ENCODE measurements at regions not wholly inside any gene's neighbourhood (a gene's known extent, or its start where the extent isn't known, plus 50 kb on each side); places are given as distances from the start of the nearest gene placed in this dataset.
"Not testable (repeated sequence)": the region's sequence is repeated elsewhere in the genome, so short reads cannot be mapped to it uniquely, and the experiment has no call there.

DNA sequence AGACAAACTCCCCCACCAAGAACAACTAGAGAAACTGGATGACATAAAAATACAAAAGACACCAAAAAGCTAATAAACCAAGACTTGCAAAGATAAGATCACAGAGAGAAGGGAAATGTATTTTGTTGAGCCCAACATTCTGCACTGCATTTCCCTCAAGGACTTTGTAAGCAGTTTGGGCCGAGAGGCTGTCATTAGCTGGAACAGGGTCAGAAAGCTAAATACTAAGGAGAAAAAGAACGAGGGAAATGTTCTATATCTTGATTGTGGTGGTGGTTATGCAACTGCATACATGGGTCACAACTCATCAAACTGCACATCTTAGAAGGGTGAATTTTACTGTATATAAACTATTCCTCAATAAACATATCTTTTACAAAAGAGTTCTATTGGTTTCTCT lies 315.0 kb downstream of the IPMK start:
- DNase-seq = no peak

- DNase-seq = no peak
These were observed 317.2 kb downstream of the IPMK start for GRCh38 chr10:57950442-57950974.

DNA sequence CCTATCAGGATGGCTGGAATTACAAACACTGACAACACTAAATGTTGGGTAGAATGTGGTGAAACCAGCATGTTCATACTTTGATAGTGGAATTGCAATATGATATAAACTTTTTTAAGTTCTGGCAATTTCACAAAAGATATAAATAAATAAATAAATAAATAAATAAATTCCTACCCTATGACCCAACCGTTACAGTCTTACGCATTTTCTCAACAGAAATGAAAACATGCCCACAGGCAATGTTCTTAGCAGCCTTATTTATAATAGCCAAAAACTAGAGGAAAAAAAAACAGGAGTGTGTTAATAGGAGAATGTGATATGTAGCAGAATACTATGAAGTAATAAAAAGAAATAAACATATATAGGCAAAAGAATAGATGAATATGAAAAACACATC lies 318.9 kb downstream of the IPMK start:
- DNase-seq = no peak

DNA sequence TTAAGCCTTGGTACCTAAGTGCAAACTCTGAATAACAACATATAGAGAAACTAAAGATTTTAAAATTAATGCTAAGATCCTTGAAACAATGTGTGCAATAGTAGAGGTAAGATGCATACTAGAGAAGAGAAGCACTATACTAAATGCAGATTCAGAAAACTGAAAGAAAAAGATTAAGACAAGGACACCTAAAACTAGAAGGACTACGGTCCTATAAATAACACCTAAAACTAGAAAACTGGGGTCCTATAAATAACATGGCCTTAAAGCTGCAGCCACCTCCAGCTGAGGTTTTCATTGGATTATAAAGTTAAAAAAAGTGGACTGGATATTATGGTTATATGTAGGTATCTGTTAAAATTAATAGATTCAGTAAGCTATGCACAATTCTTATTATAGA lies 320.9 kb downstream of the IPMK start:
- DNase-seq = no peak

GRCh38 chr10:57943701-57944100 lies 324.0 kb downstream of the IPMK start:
- DNase-seq = no peak

DNA sequence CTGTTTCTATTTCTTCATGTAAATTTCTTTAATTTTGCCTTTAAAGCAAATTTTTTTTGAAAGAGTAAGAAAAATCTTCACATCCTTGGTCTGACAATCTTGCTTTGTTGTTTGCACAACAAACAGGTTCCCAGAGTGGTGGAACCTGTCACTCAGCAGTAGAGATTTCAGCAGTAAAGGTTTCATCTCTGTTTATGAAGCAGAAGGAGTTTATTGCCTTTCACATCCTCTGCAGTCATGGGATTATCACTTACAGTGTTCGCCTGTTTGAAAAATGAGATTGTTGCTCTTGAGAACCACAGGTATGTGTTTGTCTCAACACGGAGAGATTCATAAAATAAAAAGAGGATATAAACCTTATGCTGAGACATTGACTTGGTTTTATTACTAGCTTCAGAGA lies 342.6 kb downstream of the IPMK start:
- no peak for DNase-seq

GRCh38 chr10:57921140-57921539 lies 346.6 kb downstream of the IPMK start:
- no peak for DNase-seq

- no peak for DNase-seq
These were observed 347.8 kb downstream of the IPMK start for GRCh38 chr10:57919864-57920263.

DNA sequence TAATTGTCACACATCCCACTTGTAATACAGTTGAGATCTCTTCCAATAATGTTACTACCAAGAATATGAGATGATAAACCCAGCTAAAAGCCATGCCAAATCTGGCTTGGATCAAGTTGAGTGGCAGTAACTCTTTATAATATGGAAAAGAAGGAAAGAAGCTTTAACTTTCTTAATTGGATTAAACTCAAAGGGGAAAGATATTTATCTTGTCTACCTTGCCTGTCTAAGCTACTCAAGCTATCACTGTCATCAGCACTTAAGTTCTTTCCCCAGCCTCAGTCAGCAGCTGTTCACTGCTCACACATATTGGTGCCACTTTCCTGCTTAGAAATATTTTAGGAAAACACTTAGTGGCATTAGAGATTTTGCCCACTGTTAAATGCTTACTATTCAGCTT lies 350.7 kb downstream of the IPMK start:
- peak; percentile 1 for DNase-seq

DNA sequence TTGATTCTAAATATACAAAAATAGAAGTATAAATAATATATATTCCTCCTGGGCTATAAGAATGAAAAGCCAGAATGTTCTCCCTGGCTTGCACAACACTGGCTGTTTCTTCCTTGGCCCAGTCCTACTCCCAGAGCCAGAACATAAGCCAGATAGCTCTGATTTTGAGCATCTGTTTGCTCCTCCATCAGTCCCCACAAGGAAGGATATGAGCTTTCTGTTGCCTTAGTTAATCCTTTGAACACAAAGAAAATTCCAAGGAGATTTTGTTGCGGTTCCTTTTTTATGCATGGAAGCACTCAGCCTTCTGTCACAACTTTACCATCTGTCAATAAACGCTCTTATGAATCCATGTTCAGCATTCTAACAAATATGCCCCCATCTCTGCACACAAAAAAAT lies 361.8 kb downstream of the IPMK start:
- DNase-seq = peak; percentile 78

GRCh38 chr10:57905010-57905409 lies 362.7 kb downstream of the IPMK start:
- no peak for DNase-seq

DNA sequence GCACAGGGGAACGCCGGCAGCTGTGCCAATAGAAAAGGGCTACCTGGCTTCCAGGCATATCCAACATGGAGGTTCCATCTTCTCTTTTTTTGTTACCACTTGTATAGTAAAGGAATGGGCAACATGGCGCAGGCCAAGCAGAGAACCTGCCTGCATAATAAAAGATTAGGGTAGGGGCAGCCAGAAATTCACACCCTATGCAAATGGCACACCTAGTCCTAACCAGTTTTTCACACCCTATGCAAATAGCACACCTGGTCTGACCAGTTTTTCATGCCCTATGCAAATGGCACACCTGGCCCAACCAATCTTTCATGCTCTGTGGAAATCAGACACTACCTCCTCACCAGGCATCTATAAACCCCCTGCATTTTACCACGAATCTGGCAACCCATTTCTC lies 369.5 kb downstream of the IPMK start:
- no peak for DNase-seq

DNA sequence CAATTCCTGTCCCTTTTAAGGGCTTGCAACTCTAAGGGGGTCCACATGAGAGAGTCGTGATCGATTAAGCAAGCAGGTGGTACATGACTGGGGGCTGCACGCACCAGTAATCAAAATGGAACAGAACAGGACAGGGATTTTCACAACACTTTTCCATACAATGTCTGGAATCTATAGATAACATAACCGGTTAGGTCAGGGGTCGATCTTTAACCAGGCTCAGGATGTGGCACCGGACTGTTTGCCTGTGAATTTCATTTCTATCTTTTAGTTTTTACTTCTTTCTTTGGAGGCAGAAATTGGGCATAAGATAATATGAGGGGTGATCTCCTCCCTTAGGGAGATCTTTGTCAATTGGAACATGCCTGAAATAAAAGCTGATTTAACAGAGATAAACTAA lies 370.1 kb downstream of the IPMK start:
- DNase-seq = no peak

DNA sequence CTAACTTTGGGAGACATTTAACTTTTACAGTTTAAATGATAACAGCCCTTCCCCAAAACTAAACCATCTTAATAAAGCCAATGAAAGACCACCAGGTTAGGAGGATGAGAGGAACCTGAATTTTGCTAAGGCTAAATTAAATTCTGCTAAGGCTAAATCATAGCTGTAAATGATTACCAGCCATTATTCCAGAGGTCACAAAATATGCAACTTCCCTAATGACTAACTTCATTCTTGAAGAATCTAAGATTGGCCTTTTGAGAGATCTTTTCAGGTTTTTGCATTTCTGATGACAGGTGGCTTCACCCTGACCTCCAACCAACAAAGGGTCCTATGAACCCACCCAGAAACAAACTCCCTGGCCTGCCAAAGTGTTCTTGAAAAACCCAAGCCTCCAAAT lies 373.3 kb downstream of the IPMK start:
- no peak for DNase-seq

DNA sequence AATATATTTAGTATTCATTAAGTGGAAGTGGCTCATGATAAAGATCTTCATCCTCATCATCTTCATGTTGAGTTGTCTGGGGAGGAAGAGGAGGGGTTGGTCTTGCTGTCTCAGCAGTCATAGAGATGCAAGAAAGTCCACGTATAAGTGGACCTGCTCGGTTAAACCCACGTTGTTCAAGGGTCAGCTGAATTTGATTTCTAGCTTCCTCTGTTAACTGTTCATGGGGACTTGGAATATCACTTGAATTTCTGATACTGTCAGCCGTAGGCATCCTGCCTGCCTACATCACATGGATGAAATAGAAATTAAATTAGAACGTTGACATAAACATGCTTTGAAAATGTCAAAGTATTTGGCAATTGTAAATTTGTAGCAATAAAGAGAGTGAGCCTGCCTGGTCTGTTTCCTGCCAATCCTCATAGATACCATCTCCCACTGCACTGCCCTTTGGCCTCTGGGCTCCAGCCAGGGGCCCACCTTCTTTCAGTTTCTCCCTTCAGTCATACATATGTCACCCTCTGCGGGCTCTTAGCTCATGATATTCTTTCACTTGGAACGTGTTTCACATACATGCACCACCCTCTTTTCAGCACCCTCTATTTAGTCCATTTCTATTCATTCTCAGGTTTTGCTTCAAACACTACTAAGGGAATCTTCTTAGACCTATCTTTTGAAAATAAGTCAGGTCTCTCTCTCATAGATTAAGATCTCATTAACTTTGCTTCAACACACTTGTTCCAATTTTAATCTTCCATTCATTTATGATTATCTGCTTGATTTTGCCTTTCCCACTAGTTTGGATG lies 376.3 kb downstream of the IPMK start:
- DNase-seq = no peak

DNA sequence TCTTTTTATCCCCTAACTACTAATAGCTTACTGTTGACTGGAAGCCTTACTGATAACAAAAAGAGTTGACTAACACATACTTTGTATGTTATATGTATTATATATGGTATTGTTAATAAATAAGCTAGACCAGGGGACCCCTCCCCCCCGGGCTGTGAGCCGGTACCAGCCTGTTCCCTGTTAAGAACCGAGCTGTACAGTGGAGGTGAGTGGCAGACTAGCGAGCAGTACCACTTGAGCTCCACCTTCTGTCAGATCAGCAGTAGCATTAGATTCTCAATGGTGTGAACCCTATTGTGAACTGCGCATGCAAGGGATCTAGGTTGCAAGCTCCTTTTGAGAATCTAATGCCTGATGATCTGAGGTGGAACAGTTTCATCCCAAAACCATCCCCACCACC lies 377.0 kb downstream of the IPMK start:
- no peak for DNase-seq

DNA sequence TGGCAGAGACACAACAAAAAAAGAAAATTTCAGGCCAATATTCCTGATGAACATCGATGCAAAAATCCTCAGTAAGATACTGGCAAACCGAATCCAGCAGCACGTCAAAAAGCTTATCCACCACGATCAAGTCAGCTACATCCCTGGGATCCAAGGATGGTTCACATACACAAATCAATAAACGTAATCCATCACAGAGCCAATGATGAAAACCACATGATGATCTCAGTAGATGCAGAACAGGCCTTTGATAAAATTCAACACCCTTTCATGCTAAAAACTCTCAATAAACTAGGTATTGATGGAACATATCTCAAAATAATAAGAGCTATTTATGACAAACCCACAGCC lies 382.1 kb downstream of the IPMK start:
- not testable (repeated sequence) for DNase-seq

- DNase-seq = no peak
These were observed 382.6 kb downstream of the IPMK start for GRCh38 chr10:57884965-57885617.

DNA sequence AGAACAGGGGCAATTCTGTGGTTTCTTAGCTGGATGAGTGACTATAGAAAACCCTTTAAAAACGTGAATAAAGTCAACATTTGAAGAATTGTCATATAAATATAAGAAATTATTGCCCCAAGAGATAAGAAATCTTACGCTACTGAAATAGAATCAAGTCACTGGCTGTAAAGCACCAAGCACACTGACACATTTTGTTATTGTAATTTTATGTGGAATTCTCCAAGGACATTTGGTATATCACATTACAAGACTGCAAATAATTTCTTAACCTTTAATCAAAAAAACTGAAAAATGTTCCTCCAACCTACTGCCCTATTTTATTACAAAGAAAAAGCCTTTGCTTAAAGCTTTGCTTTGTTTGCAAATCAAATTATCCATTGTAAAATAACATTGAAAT lies 383.3 kb downstream of the IPMK start:
- no peak for DNase-seq

DNA sequence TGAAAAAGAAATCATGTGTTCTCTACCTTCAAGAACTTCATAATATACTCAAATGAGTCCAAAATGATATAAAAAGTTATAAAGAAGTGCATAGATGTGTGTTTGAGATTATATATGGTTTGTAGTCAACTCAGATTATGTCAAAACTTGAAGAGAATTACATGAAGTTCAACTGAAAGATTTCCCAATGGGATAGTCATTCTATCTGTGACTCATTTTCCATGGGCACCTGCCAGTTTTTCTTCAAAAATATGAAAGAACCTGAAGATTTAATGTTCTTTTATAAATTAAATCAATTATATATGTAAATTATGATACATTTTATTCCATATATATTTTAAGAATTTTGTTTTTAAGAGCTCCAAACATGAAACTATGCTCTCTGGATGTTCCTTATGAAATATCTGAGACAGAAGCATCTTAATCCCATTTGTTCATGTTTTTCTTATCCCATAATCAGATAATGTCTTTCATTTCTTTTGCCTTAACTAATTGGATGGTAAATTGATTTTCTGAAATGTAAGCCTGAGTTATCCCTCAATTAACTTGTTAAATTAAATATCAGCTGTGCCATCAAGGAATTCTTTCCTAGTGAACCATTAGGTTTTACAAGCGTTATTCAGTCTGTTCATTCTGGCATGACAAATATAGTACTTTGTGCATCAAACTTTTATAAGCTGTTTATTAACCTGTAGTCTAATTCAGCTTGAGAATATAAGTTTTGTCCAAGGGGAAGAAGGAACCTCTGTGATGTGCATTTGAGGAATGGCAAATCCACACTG lies 387.1 kb downstream of the IPMK start:
- DNase-seq = no peak

DNA sequence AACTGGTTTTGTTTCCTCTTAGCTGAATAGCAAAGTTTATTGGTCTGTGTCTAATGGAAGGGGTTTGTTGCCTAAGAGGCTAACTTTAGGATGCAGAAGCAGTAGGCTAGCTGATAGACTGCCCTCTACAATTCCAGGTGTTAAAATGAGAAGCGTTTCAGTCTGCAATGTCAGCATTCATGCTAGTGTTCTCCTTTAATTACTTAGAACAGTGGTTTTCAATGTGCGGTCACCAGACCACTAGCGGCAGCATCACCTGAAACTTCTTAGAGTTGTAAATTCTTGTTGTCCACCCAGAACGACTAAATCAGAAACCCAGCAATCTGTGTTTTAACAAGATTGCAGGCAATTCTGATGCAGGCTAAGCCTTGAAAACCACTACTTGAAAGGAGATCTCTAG lies 392.9 kb downstream of the IPMK start:
- no peak for DNase-seq

DNA sequence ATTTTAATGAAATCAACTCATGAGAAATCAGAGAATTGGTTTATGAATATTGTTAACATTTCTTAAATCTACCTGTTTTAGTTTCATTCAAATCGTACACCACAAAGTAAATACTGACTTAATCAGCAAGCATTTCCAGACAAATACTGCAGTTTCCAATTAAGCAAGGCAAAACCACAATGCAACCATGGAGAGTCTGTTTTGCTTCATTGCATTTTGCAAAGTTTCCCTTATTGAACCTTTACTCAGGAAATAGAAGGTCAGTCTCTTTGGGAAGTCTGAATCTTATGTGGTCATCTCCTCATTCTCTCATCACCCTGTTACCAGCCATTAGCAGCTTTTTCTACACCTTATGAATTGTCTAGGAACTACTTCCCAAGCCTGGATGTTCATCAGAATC lies 400.5 kb downstream of the IPMK start:
- no peak for DNase-seq

DNA sequence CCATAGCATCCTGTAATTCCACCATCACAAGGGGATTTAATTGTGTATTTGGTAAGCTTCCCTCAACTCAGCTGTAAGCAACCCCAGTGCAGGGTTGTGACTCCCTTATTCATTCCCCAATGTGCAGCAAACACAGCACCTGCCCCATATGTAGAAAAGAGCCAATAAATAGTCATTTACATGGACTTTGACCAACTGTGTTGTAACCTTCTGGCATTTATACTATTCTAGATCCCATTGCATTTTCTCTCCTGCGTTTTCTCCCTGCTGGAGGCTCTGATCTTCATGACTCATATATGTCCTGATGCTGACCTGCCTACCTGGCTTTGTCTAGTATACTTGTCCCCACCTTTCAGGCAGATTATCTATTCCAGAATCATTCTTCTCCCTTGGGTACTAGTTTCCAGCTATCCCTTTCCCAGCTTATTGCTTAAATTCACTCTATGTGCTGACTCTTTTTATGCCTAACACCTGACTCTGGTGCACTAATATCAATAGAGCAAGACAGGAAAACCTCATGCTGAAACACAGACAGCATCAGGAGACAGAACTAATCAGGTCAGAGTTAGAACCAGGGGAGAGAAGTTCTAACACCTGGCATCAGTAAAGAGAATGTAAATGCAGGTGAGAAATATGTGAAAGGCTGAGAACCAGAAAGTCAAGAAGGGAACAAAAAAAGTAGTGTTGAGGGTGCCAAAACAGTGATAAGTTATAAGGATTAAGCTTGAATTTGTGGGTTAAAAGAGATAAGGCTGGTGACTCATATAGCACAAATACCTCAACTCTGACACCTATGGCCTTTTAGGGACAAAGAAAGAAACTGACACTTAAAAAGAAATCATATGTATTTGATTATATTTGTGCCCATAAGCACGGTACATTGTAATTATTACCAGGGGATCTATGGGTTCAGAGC lies 402.7 kb downstream of the IPMK start:
- no peak for DNase-seq
